HPDE6-E6E7 (cell line): ENCODE measurements at regions not wholly inside any gene's neighbourhood (a gene's known extent, or its start where the extent isn't known, plus 50 kb on each side); places are given as distances from the start of the nearest gene placed in this dataset.

Experiments used
- DNase-seq: peaks from one replicate; pipeline ENCODE4 v3.0.0; 2011; ENCODE audit warnings: missing footprints; ENCODE audit errors: extremely low spot score

- no peak for DNase-seq
Observed at GRCh38 chr2:188922191-188922590, 52.0 kb upstream of the COL3A1 start.
